ENCODE measurements at regions not wholly inside any gene's neighbourhood (a gene's known extent, or its start where the extent isn't known, plus 50 kb on each side); places are given as distances from the start of the nearest gene placed in this dataset.

DNA sequence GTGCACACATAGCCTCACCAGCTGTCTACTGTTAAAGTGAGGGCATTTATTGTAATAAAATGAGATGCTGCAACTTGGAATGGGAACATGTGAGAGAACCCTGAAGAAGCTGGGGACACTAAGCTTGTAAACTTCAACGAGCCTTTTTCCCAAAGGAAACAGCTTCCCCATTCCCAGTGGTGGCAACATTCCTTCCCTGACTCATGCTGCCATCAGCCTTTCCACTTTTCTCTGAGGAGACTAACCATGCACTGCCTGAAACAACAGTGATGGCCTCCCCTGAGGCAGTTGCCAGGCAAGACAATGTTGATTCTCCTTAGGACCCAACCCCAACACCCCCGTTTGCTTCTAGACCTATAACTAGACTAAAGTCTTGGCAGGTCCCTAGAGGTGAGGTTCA, 928.3 kb downstream of the GLUD2 start:
- TF ChIP-seq, protein P1, sequence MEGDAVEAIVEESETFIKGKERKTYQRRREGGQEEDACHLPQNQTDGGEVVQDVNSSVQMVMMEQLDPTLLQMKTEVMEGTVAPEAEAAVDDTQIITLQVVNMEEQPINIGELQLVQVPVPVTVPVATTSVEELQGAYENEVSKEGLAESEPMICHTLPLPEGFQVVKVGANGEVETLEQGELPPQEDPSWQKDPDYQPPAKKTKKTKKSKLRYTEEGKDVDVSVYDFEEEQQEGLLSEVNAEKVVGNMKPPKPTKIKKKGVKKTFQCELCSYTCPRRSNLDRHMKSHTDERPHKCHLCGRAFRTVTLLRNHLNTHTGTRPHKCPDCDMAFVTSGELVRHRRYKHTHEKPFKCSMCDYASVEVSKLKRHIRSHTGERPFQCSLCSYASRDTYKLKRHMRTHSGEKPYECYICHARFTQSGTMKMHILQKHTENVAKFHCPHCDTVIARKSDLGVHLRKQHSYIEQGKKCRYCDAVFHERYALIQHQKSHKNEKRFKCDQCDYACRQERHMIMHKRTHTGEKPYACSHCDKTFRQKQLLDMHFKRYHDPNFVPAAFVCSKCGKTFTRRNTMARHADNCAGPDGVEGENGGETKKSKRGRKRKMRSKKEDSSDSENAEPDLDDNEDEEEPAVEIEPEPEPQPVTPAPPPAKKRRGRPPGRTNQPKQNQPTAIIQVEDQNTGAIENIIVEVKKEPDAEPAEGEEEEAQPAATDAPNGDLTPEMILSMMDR (IDR thresholded peaks at IDR 0.05; ENCODE audit: low read depth, low read length) = no peak
- TF ChIP-seq POLR2A (IDR thresholded peaks at IDR 0.05; ENCODE audit: extremely low read depth, insufficient read length) (no peak), MAX (IDR thresholded peaks at IDR 0.05; ENCODE audit: low read depth, low read length) (no peak), MYC (IDR thresholded peaks at IDR 0.05; ENCODE audit: low read depth, low read length) (no peak)

All from NB4 (cell line).